Sigmoid colon (tissue), 3 donors: ENCODE measurements at regions not wholly inside any gene's neighbourhood (a gene's known extent, or its start where the extent isn't known, plus 50 kb on each side); places are given as distances from the start of the nearest gene placed in this dataset.

Experiments
- CTCF ChIP-seq, 4 experiments: fragments of 450-650 bp in 3 of 4; fragments of 200-600 bp in 1 of 4; IDR thresholded peaks; one replicate each; pipeline ENCODE4 v1.5.1; 2016 to 2019; ENCODE audit warnings: antibody characterized with exemption in 4 of 4, mild to moderate bottlenecking in 3 of 4, moderate library complexity in 2 of 4
- POLR2A ChIP-seq, 2 donors: fragments of 450-650 bp; IDR thresholded peaks; one replicate each; pipeline ENCODE4 v1.6.1; 2016; ENCODE audit warnings: antibody characterized with exemption in 2 of 2, mild to moderate bottlenecking in 2 of 2, moderate library complexity in 2 of 2

- no peak for TF ChIP-seq CTCF (IDR thresholded peaks at IDR 0.05)
- TF ChIP-seq POLR2A (IDR thresholded peaks at IDR 0.05) = no peak
Observed at GRCh38 chr9:91086657-91087461, 274.9 kb downstream of the AUH start.
